K562 (cell line): ENCODE measurements at regions not wholly inside any gene's neighbourhood (a gene's known extent, or its start where the extent isn't known, plus 50 kb on each side); places are given as distances from the start of the nearest gene placed in this dataset.
A peak's percentile ranks its signal among the peaks of the same experiment; 100 is the strongest.

Source experiments
- ATAC-seq: fragments of 200-7000 bp; cut with Tn5 transposase; 3 replicates; pipeline ENCODE4 v1.9.1; 2020; ENCODE audit warnings: moderate library complexity
- BruUV-seq: library from RNA; stranded (reverse); fragments of 400-500 nt; replicated peaks from 2 replicates; lab custom pipeline; 2021; lab: Mats Ljungman, UMichigan
- CTCF ChIA-PET: fragments of 300-600 bp; formaldehyde crosslinking; extraction: SDS; loops from one replicate; lab custom pipeline; 2021; ENCODE audit warnings: low intra/inter-chr PET ratio; lab: Yijun Ruan, JAX
- POLR2A ChIA-PET: fragments of 300-600, 350-650 bp; sonication (Branson Sonifier 250); formaldehyde crosslinking; extraction: SDS; loops from one replicate; lab custom pipeline; 2021; ENCODE audit warnings: antibody characterized with exemption, inconsistent platforms; lab: Yijun Ruan, JAX
- DNase-seq, 4 experiments: peaks; one replicate each; pipeline versions ENCODE4 v3.0.0 to v3.0.0-alpha.2; 2011 to 2018; ENCODE audit warnings: low spot score in 3 of 4, mixed read lengths in 3 of 4; ENCODE audit errors: extremely low read depth in 1 of 4
- FAIRE-seq: peaks from 2 replicates; lab custom pipeline; 2011; peaks lifted over from hg19 to GRCh38; lab: Jason Lieb, UNC
- H2AFZ ChIP-seq: 2 replicates; pipeline ENCODE4 v1.6.0; 2011; ENCODE audit warnings: low read depth, low read length, control low read depth, inconsistent platforms
- H3K27ac ChIP-seq: fragments of 200-600 bp; 3 replicates; pipeline ENCODE4 v1.8.0; 2011; ENCODE audit warnings: low read depth, mild to moderate bottlenecking, control low read depth, inconsistent platforms, low read length, moderate library complexity, mixed read lengths; ENCODE audit errors: extremely low read depth
- H3K27me3 ChIP-seq, 2 experiments: fragments of 300-600 bp in 1 of 2; 2 replicates in 1 of 2; 3 replicates in 1 of 2; pipeline versions ENCODE4 v1.6.0 to v1.8.0; 2011; ENCODE audit warnings: inconsistent platforms in 2 of 2, low read length in 2 of 2, mild to moderate bottlenecking in 1 of 2, mixed read lengths in 1 of 2, moderate library complexity in 1 of 2; ENCODE audit not compliant: control insufficient read depth in 2 of 2, insufficient read depth in 2 of 2
- H3K36me3 ChIP-seq: fragments of 300-600 bp; 3 replicates; pipeline ENCODE4 v1.8.0; 2011; ENCODE audit warnings: mild to moderate bottlenecking, low read length, inconsistent platforms; ENCODE audit not compliant: control insufficient read depth, insufficient read depth
- H3K4me1 ChIP-seq, 2 experiments: fragments of 200-600 bp in 1 of 2; replicated peaks in 1 of 2; 2 replicates in 1 of 2; 3 replicates in 1 of 2; pipeline versions ENCODE4 v1.5.1 to v1.8.0; 2011; ENCODE audit warnings: inconsistent platforms in 2 of 2, low read length in 2 of 2, mild to moderate bottlenecking in 1 of 2, mixed read lengths in 1 of 2, moderate library complexity in 1 of 2; ENCODE audit not compliant: control insufficient read depth in 2 of 2, insufficient read depth in 2 of 2
- H3K4me2 ChIP-seq: 2 replicates; pipeline ENCODE4 v1.6.1; 2011; ENCODE audit warnings: low read length, control low read depth, inconsistent platforms, mixed read lengths; ENCODE audit not compliant: insufficient read depth
- H3K4me3 ChIP-seq: fragments of 200-600 bp; sonication (generic), shearing (Covaris generic); 2 replicates; pipeline ENCODE4 v1.5.1; 2016; ENCODE audit warnings: control low read depth, inconsistent platforms
- H3K79me2 ChIP-seq: fragments of 200-600 bp; 3 replicates; pipeline ENCODE4 v1.8.0; 2011; ENCODE audit warnings: low read length, inconsistent platforms; ENCODE audit not compliant: control insufficient read depth, insufficient read depth
- H3K9ac ChIP-seq, 2 experiments: 2 replicates each; pipeline versions ENCODE4 v1.6.0 to v1.6.1; 2011; ENCODE audit warnings: low read depth in 2 of 2, low read length in 2 of 2, control low read depth in 1 of 2, inconsistent platforms in 1 of 2, mild to moderate bottlenecking in 1 of 2, mixed read lengths in 1 of 2; ENCODE audit not compliant: insufficient read depth in 1 of 2
- H3K9me1 ChIP-seq: one replicate; pipeline ENCODE4 v1.6.0; 2011; ENCODE audit warnings: inconsistent platforms, mild to moderate bottlenecking, low read length, moderate library complexity; ENCODE audit not compliant: control insufficient read depth, insufficient read depth
- H3K9me3 ChIP-seq: replicated peaks from 2 replicates; pipeline ENCODE4 v1.5.1; 2011; ENCODE audit warnings: low read depth, low read length, inconsistent platforms; ENCODE audit not compliant: control insufficient read depth, insufficient read depth
- H4K20me1 ChIP-seq: replicated peaks from 2 replicates; pipeline ENCODE4 v1.6.1; 2011; ENCODE audit warnings: low read length, inconsistent platforms, mixed read lengths; ENCODE audit not compliant: control insufficient read depth, insufficient read depth
- HMG20B ChIP-seq: fragments of 250-450 bp; sonication (Bioruptor Pico); IDR thresholded peaks from 2 replicates; pipeline ENCODE4 v1.5.0; 2021; ENCODE audit warnings: mild to moderate bottlenecking
- ZNF282 ChIP-seq: sonication (generic); formaldehyde crosslinking; IDR thresholded peaks from 2 replicates; pipeline ENCODE4 v1.8.1; 2023; ENCODE audit warnings: missing genetic modification reagents
- WGBS: fragments of 100-300 bp; shearing (Covaris generic); methylation state at CpG from one replicate; pipeline ENCODE4 v1.1.6; 2016; ENCODE audit warnings: low coverage, mixed read lengths; ENCODE audit not compliant: insufficient coverage; ENCODE audit errors: missing lambda C conversion rate; 5-methylcytosine and 5-hydroxymethylcytosine counted together
- in situ Hi-C: fragments of 300-500 bp; cut with MboI; formaldehyde crosslinking; loops from 4 replicates; pipeline ENCODE4 v1.15.0; 2018; ENCODE audit warnings: inconsistent platforms, mixed read lengths
- intact Hi-C: fragments of 100-400 bp; cut with micrococcal nuclease; formaldehyde crosslinking; loops from 2 replicates; pipeline ENCODE4 v1.14.2; 2022
- TF ChIP-seq, protein P1 (sequence below): sonication (generic); formaldehyde crosslinking; IDR thresholded peaks from 2 replicates; pipeline ENCODE4 v1.8.0; 2022; ENCODE audit warnings: missing genetic modification reagents, mild to moderate bottlenecking, borderline replicate concordance
- TF ChIP-seq, protein P2 (sequence below): fragments of 450-650 bp; IDR thresholded peaks from 2 replicates; pipeline ENCODE4 v1.6.1; 2018; ENCODE audit not compliant: partially characterized antibody

DNA sequence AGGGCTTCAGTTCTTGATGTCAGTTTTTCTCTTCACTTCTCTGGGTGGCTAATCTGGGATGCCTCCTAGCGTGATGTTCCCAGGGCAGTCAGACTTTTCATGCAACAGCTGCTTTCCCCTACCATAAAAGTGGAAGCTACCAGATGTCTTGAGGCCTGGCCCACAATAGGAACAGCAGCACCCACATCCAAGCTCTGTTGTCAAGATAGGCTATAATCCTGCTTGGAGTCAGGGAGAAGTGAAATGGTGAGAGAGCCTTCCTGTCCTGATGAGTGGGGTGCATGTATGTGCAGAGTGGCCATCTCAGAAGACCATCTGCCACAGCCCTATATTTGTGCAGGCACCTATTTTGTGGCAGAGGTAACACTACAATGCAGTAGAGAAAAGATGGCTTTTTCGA, 108.0 kb downstream of the HTR5A start:
- POLR2A ChIA-PET: no interaction called here
- CTCF ChIA-PET: no interaction called here
- H3K4me1 ChIP-seq: no peaks in the 10 kb centered on the region
- no peaks in the 10 kb centered on the region for H3K79me2 ChIP-seq
- no peaks in the 10 kb centered on the region; the same call in 1 of the 2 replicates for H3K9me3 ChIP-seq
- intact Hi-C loops: no loop called here
- no peak overlapping the region for H2AFZ ChIP-seq
- no TSS peak for BruUV-seq
- ATAC-seq (no peak), FAIRE-seq (no peak), DNase-seq (no peak)
- peaks cover 9 to 30% of the 10 kb centered on the region in 2 experiments; a peak in 4 of 5 replicates for H3K27me3 ChIP-seq
- no peak overlapping the region for H3K27ac ChIP-seq
- WGBS: 0% methylated on average over 2 of the region's 2 CpGs
- H3K9ac ChIP-seq: no peak overlapping the region
- no peaks in the 10 kb centered on the region for H3K9me1 ChIP-seq
- H3K36me3 ChIP-seq: no peaks in the 10 kb centered on the region
- H4K20me1 ChIP-seq: no peaks in the 10 kb centered on the region; the same call in 1 of the 2 replicates
- H3K4me2 ChIP-seq: no peak overlapping the region
- in situ Hi-C loops: no loop called here
- H3K4me3 ChIP-seq: no peak overlapping the region
- TF ChIP-seq HMG20B: no peak
- TF ChIP-seq, protein P1, sequence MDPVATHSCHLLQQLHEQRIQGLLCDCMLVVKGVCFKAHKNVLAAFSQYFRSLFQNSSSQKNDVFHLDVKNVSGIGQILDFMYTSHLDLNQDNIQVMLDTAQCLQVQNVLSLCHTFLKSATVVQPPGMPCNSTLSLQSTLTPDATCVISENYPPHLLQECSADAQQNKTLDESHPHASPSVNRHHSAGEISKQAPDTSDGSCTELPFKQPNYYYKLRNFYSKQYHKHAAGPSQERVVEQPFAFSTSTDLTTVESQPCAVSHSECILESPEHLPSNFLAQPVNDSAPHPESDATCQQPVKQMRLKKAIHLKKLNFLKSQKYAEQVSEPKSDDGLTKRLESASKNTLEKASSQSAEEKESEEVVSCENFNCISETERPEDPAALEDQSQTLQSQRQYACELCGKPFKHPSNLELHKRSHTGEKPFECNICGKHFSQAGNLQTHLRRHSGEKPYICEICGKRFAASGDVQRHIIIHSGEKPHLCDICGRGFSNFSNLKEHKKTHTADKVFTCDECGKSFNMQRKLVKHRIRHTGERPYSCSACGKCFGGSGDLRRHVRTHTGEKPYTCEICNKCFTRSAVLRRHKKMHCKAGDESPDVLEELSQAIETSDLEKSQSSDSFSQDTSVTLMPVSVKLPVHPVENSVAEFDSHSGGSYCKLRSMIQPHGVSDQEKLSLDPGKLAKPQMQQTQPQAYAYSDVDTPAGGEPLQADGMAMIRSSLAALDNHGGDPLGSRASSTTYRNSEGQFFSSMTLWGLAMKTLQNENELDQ (CRISPR knock-in tag): no peak
- TF ChIP-seq ZNF282 (CRISPR knock-in tag): no peak
- TF ChIP-seq, protein P2, sequence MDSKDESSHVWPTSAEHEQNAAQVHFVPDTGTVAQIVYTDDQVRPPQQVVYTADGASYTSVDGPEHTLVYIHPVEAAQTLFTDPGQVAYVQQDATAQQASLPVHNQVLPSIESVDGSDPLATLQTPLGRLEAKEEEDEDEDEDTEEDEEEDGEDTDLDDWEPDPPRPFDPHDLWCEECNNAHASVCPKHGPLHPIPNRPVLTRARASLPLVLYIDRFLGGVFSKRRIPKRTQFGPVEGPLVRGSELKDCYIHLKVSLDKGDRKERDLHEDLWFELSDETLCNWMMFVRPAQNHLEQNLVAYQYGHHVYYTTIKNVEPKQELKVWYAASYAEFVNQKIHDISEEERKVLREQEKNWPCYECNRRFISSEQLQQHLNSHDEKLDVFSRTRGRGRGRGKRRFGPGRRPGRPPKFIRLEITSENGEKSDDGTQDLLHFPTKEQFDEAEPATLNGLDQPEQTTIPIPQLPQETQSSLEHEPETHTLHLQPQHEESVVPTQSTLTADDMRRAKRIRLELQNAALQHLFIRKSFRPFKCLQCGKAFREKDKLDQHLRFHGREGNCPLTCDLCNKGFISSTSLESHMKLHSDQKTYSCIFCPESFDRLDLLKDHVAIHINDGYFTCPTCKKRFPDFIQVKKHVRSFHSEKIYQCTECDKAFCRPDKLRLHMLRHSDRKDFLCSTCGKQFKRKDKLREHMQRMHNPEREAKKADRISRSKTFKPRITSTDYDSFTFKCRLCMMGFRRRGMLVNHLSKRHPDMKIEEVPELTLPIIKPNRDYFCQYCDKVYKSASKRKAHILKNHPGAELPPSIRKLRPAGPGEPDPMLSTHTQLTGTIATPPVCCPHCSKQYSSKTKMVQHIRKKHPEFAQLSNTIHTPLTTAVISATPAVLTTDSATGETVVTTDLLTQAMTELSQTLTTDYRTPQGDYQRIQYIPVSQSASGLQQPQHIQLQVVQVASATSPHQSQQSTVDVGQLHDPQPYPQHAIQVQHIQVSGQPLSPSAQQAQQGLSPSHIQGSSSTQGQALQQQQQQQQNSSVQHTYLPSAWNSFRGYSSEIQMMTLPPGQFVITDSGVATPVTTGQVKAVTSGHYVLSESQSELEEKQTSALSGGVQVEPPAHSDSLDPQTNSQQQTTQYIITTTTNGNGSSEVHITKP: peak; percentile 30
- TF ChIP-seq, all 486 proteins: peak for 1
